ENCODE measurements at regions not wholly inside any gene's neighbourhood (a gene's known extent, or its start where the extent isn't known, plus 50 kb on each side); places are given as distances from the start of the nearest gene placed in this dataset.

DNA sequence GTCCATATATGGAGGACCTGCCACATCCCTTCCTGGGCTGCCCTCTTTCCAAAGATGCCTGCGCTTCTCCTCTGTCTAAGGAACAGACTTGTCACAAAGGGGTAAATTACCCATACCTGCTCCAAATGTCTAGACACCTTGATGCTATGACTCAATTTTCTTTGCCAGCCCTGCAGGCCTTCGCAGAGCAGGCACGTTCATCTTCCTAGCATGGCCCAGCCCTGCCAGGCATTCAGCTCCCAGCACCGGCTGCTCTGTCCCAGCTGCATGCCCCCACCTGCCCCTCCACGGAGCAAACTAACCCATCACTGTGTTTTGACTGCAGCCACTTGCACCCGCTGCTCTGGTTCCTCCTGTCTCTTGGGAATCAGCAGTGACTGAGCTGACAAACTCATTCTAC, 526.1 kb downstream of the MIAT start:
- TF ChIP-seq CTCF (IDR thresholded peaks at IDR 0.05) (no peak), EP300 (IDR thresholded peaks at IDR 0.05) (no peak), POLR2A (IDR thresholded peaks at IDR 0.05) (no peak)

All from stomach (tissue), 4 donors.